GM12878 (cell line): ENCODE measurements at regions not wholly inside any gene's neighbourhood (a gene's known extent, or its start where the extent isn't known, plus 50 kb on each side); places are given as distances from the start of the nearest gene placed in this dataset.

ENCODE experiments used
- ATAC-seq: fragments of 200-7000 bp; cut with Tn5 transposase; 3 replicates; pipeline ENCODE4 v1.9.1; 2020; ENCODE audit warnings: mild to moderate bottlenecking, moderate library complexity
- BruUV-seq: library from RNA; stranded (reverse); fragments of 400-500 nt; replicated peaks from 2 replicates; lab custom pipeline; 2021; lab: Mats Ljungman, UMichigan
- CTCF ChIA-PET: fragments of 300-600 bp; sonication (Branson Sonifier 250); formaldehyde crosslinking; extraction: SDS; loops from one replicate; lab custom pipeline; 2021; ENCODE audit warnings: inconsistent platforms; lab: Yijun Ruan, JAX
- POLR2A ChIA-PET: fragments of 350-600 bp; formaldehyde crosslinking; extraction: SDS; loops from one replicate; lab custom pipeline; 2021; ENCODE audit warnings: inconsistent platforms; lab: Charles Lee
- RAD21 ChIA-PET: fragments of 300-600 bp; sonication (Branson Sonifier 250); formaldehyde crosslinking; loops from one replicate; lab custom pipeline; 2023; ENCODE audit warnings: antibody characterized with exemption; ENCODE audit not compliant: unreplicated experiment; lab: Charles Lee
- SMC1A ChIA-PET: fragments of 300-600 bp; sonication (Branson Sonifier 250); formaldehyde crosslinking; loops from one replicate; lab custom pipeline; 2023; ENCODE audit not compliant: unreplicated experiment, uncharacterized antibody; lab: Charles Lee
- DNase-seq: peaks from one replicate; pipeline ENCODE4 v3.0.0-alpha.2; 2011; ENCODE audit warnings: low read depth, low spot score
- FAIRE-seq: peaks from 3 replicates; lab custom pipeline; 2011; peaks lifted over from hg19 to GRCh38; lab: Jason Lieb, UNC
- H2AFZ ChIP-seq: 2 replicates; pipeline ENCODE4 v1.6.0; 2011; ENCODE audit warnings: low read depth, low read length, control low read depth; ENCODE audit not compliant: control insufficient read depth
- H3K27ac ChIP-seq: 2 replicates; pipeline ENCODE4 v1.5.1; 2011; ENCODE audit warnings: control low read depth; ENCODE audit not compliant: control insufficient read depth, insufficient read depth
- H3K27me3 ChIP-seq, 2 experiments: replicated peaks in 1 of 2; 2 replicates each; pipeline versions ENCODE4 v1.6.0 to v1.6.1; 2011; ENCODE audit warnings: low read length in 1 of 2; ENCODE audit not compliant: control insufficient read depth in 2 of 2, insufficient read depth in 2 of 2
- H3K36me3 ChIP-seq, 2 experiments: 2 replicates each; pipeline ENCODE4 v1.5.1; 2011; ENCODE audit warnings: low read length in 1 of 2; ENCODE audit not compliant: control insufficient read depth in 2 of 2, insufficient read depth in 2 of 2
- H3K4me1 ChIP-seq: 2 replicates; pipeline ENCODE4 v1.6.1; 2011; ENCODE audit warnings: mild to moderate bottlenecking, low read length, moderate library complexity, mixed read lengths; ENCODE audit not compliant: control insufficient read depth, insufficient read depth
- H3K4me2 ChIP-seq: 2 replicates; pipeline ENCODE4 v1.6.0; 2011; ENCODE audit warnings: control low read depth; ENCODE audit not compliant: control insufficient read depth, insufficient read depth
- H3K4me3 ChIP-seq: fragments of 200-600 bp; sonication (generic); 2 replicates; pipeline ENCODE4 v1.5.1; 2016
- H3K79me2 ChIP-seq: 2 replicates; pipeline ENCODE4 v1.6.0; 2011; ENCODE audit warnings: low read length; ENCODE audit not compliant: control insufficient read depth, insufficient read depth
- H3K9ac ChIP-seq: 2 replicates; pipeline ENCODE4 v1.8.0; 2011; ENCODE audit warnings: low read length, control low read depth, mixed read lengths; ENCODE audit not compliant: control insufficient read depth, insufficient read depth
- H3K9me3 ChIP-seq: replicated peaks from 3 replicates; pipeline ENCODE4 v1.5.1; 2011; ENCODE audit warnings: mild to moderate bottlenecking, low read length; ENCODE audit not compliant: control insufficient read depth, insufficient read depth
- H4K20me1 ChIP-seq: 2 replicates; pipeline ENCODE4 v1.6.0; 2011; ENCODE audit not compliant: control insufficient read depth, insufficient read depth
- CEBPZ ChIP-seq: fragments of 150-350 bp; IDR thresholded peaks from 2 replicates; pipeline ENCODE4 v1.6.1; 2016; ENCODE audit warnings: low read depth, low read length
- KDM1A ChIP-seq: fragments of 200-600 bp; sonication (generic); IDR thresholded peaks from 2 replicates; pipeline ENCODE4 v1.6.1; 2016; ENCODE audit warnings: borderline replicate concordance
- MXI1 ChIP-seq: fragments of 150-350 bp; IDR thresholded peaks from 2 replicates; pipeline ENCODE4 v1.6.1; 2011; ENCODE audit warnings: low read depth, mild to moderate bottlenecking, inconsistent platforms, low read length, improper control_type of control experiment
- NBN ChIP-seq: fragments of 450-650 bp; IDR thresholded peaks from 2 replicates; pipeline ENCODE4 v1.6.1; 2016
- PRDM15 ChIP-seq: fragments of 450-650 bp; formaldehyde crosslinking; IDR thresholded peaks from 2 replicates; pipeline ENCODE4 v1.4.0; 2020; ENCODE audit warnings: mild to moderate bottlenecking, moderate library complexity
- RELA ChIP-seq: fragments of 450-650 bp; IDR thresholded peaks from 2 replicates; pipeline ENCODE4 v1.8.0; 2014; ENCODE audit warnings: borderline replicate concordance; ENCODE audit not compliant: partially characterized antibody
- STAT3 ChIP-seq: IDR thresholded peaks from 2 replicates; pipeline ENCODE4 v1.6.1; 2011; ENCODE audit warnings: low read depth, low read length, improper control_type of control experiment
- WGBS: methylation state at CpG from one replicate; pipeline ENCODE4 v1.1.6; 2016; ENCODE audit warnings: low lambda C conversion rate; ENCODE audit not compliant: insufficient replicate concordance, insufficient coverage; ENCODE audit errors: missing lambda C conversion rate; 5-methylcytosine and 5-hydroxymethylcytosine counted together
- in situ Hi-C: fragments of 300-500 bp; cut with MboI; formaldehyde crosslinking; loops from 9 replicates; pipeline ENCODE4 v1.14.3; 2018; ENCODE audit warnings: mixed read lengths
- intact Hi-C: fragments of 100-400 bp; cut with micrococcal nuclease; formaldehyde crosslinking; loops from one replicate; pipeline ENCODE4 v1.14.2; 2022; ENCODE audit not compliant: unreplicated experiment

GRCh38 chr3:18645619-18646018 is 220.5 kb upstream of the SATB1 start:
- no peak overlapping the region for H3K27ac ChIP-seq
- SMC1A ChIA-PET, result interaction anchor here (0.6 to 1.2 kb wide), 2 partner anchors 8 to 267 kb away, joined by 4 read pairs; no protein-coding TSS in a partner anchor
- intact Hi-C loops, result no loop called here
- no peaks in the 10 kb centered on the region for H3K36me3 ChIP-seq
- CTCF ChIA-PET, result interaction anchor here (1.2 to 1.3 kb wide), 2 partner anchors 29 to 112 kb away, joined by 3 read pairs; no protein-coding TSS in a partner anchor
- no peak for FAIRE-seq
- H3K79me2 ChIP-seq, result no peaks in the 10 kb centered on the region
- H3K27me3 ChIP-seq, result no peaks in the 10 kb centered on the region
- no peaks in the 10 kb centered on the region for H3K9me3 ChIP-seq
- no peak overlapping the region for H3K4me3 ChIP-seq
- POLR2A ChIA-PET, result no interaction called here
- H3K4me2 ChIP-seq, result no peak overlapping the region
- WGBS, result 2% methylated on average over 2 of the region's 2 CpGs
- no TSS peak for BruUV-seq
- H3K4me1 ChIP-seq, result 0 out of 2 replicates have a peak, but pooled peaks cover 2% of the 10 kb centered on the region
- TF ChIP-seq STAT3 (no peak), KDM1A (no peak), NBN (no peak), PRDM15 (no peak), MXI1 (no peak), CEBPZ (no peak), RELA (no peak)
- TF ChIP-seq, all 136 proteins: peak for 0
- RAD21 ChIA-PET, result no interaction called here
- no peak for ATAC-seq
- Histone ChIP-seq H4K20me1 (no peaks in the 10 kb centered on the region), H3K9ac (no peak overlapping the region), H2AFZ (no peak overlapping the region)
- DNase-seq, result no peak
- in situ Hi-C loops, result no loop called here
